CD4-positive, alpha-beta T cell treated with Interleukin-2 at 100 ng/mL for 4 hours (primary cell): ENCODE measurements at regions not wholly inside any gene's neighbourhood (a gene's known extent, or its start where the extent isn't known, plus 50 kb on each side); places are given as distances from the start of the nearest gene placed in this dataset.
"Not testable (repeated sequence)": the region's sequence is repeated elsewhere in the genome, so short reads cannot be mapped to it uniquely, and the experiment has no call there.

Source experiments
- DNase-seq: peaks from one replicate; pipeline ENCODE4 v3.0.0-alpha.2; 2020; ENCODE audit warnings: low spot score

DNA sequence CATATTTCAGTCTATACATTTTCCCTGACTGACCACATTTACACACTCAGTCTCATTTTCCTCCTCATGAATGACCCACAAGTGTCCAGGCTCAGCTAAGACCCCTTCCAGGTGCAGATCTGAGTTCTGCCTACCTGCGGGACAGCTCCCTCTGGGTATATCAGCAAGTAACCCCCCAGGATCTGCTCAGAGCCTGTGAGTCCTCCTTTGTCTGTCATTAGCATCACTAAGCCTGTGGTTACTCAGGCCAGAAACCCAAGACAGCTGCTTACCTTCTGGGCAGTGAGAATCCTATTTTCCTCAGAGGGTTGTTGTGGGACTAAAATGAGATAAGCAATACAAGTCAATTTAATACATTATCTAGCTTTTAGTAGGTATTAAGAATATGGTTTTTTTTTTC, 487.6 kb upstream of the BOD1L1 start:
- no peak for DNase-seq

DNA sequence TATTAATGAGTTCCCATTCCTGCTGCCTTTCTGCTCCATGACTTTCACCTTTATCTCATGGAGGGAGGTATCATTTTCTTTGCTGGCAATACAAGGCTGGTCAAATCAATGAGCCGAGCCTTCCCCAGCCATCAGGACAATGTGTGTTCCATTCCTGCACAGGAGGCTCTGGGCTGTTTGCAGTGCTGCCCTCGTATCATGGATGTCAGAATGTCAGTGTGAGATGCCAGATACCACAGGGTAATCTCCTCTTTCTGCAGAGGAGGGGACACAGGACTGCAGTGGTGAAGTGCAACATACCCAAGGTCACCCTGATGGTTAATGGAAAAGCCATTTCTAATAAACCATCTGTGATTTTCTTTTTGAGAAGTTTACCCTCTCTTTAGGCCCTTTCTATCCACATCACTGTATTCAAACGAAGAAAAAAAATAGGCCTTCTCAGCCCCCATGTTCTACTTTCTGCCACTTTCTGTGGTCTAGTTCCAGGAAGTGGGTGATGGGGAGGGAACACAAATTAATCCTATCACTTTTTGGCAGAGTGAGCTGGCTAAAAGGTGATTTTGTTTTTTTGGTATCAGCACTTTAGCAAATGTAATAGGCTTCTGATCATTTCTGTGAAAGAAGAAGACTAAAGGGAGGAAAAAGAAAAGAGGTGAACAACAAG, 490.2 kb upstream of the BOD1L1 start:
- no peak for DNase-seq

DNA sequence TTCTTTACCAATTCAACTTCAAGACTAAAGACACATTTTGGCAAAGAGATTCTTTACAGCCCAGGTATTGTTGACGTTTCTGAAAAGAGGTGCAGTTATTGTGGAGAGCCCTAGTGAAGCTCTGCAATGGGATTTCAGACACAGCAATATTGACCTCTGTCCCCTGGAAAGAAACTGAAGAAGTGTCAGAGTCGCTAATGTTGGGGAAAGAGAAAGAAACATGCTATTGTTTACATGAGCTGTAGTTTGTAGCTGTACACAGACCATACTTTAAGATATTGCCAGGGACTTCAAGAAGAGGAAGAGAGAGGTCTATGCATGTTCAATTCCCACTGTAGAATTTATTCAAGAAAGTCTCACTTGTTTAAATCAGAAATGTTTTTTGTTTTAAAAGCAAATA, 497.3 kb upstream of the BOD1L1 start:
- no peak for DNase-seq

DNA sequence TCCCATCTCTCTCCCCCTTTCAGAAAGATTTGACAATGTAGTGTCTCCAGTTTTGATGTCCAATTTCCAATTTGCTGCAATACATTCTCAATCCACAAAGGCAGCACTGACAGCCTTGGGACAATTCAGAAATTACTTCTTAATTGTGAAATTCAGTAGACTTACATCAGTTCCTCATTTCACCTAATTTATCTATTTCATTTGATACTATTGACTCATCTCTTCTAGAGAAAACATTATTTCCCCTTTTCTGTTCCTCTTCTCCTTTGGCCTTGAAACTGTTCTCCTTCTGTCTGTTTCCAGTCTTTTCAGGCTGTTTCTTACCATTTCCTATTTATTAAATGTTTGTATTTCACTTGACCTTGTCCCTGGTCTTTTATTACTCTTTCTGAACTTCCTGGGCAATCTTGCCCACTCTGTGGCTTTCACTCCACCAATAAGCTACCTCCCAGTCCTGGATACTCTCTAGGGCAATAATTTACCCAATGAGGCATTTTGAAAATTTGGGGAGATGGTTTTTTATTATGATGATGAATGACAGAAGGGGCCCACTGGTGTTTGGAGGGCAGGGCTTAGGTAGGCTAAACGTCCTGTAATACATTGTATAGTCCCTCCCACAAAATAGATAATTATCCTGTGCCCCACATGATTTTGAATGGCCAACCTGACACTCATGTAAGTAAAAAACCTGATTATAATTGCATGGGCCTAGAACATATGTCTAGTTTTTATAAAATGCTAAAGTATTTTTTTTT, 498.0 kb upstream of the BOD1L1 start:
- no peak for DNase-seq

DNA sequence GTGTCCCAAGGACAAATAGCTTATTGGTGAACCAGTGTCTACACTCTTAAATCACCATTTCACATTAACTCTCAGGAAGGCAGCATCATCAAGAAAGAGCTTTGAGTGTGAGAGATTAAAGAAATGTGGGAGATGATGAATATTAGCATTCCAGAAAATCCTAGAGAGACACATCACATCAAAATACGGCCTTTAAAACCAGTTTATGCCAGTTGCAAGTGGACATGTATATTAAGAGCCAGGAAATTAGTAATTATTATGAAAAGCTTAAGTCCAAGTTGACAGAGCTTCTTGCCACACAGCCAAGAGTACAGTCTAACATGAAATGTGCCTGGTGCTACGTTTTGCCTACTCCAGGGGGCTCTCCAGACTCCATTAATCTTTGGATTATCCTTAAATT, 503.0 kb upstream of the BOD1L1 start:
- DNase-seq = no peak

DNA sequence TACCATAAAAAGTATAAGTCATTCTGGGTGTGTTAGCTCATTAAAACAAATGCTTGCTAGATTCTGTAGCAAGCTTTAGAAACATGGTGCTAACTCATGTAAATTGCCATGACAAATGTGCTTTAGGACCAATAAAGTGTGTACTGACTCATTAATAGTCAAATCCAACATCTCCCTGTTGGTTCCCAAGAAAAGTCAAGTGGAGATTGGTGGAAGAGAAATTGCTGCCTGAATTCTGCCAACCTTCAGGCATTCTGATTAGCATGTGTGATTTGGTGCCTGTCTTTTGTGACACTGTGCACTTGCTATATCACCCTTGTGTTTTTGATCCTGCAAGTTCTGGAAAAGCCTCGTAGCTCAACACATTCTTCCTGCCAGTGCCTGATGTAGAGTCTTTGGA, 503.8 kb upstream of the BOD1L1 start:
- DNase-seq = no peak

DNA sequence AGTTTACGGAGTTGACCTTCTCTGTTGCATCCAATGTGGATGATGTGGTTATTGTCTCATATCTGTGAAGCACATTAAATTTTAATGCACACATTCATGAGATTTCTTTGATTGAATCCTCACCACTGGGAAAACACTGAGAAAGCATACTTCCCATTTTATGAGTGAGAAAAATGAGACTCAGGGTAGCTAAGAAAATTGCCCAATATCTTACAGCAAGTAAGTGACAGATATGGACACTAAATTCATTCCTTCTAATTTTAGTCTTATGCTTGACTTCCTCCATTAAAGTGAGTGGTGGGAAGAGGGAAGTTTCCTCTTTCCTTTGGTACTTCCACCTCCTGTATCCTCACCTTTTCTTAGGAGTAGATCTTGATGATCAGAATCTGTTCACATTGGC, 504.8 kb upstream of the BOD1L1 start:
- DNase-seq = no peak

DNA sequence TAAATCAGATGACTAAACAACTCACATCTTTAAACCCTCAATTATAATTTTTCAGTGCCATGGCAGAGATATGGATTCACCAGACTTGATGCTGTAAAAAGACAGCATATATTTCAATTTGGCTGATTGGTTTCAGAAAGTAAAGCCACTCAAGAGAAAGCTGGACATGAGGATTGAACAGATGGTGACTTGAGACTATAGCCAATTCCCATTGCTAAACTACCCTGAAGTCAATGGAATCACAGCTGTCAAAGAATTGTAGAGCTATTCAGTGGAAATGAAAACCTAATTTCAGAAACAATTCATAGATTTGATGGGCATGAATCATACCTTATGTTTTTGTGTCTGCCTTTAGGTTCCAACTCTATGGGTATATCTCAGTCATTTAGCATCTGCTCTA, 510.6 kb upstream of the BOD1L1 start:
- DNase-seq = no peak

DNA sequence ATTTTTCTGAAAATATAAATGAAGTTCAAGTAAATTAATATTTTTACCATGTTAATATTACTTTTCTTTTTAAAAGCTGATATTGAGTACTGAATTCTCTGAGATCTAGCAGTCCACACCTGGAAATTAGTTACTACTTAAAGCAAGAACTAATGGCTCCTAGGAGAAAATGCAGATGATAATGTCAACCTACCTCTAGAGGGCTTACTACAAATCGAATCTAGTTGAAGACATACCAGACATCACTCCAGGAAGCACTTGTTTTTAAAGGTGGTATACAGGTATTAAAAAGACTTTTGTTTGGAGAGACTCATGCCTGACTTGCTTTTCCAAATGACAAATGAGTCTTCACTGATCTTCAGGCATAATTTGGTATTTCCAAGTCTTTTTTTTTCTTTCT, 516.4 kb upstream of the BOD1L1 start:
- DNase-seq = no peak

DNA sequence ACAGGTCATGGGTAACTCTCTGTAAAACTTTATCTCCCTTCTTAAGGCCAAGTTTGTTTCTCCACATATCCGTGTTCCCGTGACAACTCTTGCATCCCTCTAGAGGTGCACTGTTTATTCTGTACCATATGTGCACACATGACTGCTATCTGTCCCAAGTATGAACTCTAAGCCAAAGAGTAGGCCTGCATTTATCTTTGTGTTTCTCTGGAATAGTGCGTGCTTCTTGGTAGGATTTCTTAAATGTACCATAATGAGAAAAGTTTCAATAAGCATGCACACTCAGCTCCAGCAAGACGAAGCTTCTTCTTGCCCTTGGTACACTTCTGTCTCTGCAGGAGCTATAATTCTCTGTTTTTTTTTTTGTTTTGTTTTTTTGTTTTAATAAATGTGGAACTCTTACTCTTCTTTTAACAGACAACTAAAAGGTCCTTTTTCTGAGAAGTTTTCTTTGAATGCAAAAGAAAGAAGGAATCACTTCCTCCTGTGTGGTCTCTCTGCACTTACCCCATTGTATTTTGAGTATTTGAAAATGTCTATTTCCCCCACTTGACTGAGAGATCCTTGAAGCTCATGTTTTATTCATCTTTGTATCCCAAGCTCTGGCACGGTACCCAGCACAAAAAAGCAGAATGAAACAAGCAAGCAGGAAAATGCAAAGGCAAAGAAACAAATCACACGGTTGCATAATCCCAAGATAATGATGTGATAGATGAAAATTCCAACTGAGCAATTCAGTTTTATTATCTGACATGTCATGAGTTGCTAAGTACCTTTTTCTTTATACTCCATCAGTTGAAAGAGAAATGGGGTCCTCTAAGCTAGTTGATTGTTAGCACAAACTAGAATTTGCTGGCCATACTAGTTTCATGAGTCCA, 521.9 kb upstream of the BOD1L1 start:
- no peak for DNase-seq

DNA sequence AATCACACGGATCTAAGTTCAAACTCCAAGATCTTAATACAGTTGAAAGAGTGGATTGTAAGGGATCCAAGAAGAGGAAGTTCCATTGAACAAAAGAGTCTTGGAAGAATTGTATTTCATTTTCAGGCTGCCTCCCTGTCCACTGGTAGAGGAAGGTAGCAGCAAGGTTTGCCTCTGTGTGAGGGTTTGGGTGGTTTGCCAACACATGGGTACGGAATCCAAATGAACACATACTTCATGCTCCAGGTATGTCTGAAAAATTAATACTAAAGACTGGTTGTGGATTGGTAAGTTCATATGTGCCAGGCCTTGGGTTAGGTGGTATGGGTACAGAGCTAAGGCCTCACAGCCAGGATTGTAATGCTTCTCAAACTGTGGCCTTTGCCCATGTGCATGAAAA, 523.6 kb upstream of the BOD1L1 start:
- no peak for DNase-seq

DNA sequence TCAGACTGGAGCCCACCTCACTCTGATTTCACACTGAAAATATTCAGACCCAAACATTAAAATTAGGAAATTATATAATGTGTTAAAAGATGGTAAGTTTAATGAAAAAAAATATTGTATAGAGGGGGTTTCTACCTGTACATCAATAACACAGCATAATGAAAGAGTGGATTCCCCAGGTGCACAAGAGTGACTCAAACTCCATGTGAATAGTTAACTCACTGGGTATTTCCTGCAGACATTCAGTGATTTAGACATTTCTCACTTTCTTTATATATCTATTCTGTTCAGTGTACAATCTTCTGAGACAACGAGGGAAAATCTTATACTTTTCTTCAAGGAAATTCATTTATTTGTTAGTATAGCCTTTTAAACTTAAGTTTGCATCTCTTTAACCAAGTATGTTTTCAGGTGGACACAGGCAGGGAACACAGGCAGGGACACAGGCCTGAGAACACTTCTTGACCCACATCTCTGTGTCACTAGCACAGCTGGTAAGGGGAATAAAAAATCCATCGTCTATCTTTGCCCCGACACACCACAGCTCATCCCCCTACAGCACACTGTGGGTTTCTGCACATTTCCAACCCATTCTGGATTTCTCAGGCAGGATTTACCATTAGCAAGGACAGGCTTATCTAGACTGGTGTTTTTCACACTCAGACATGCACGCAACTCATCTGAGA, 525.5 kb upstream of the BOD1L1 start:
- DNase-seq = no peak

DNA sequence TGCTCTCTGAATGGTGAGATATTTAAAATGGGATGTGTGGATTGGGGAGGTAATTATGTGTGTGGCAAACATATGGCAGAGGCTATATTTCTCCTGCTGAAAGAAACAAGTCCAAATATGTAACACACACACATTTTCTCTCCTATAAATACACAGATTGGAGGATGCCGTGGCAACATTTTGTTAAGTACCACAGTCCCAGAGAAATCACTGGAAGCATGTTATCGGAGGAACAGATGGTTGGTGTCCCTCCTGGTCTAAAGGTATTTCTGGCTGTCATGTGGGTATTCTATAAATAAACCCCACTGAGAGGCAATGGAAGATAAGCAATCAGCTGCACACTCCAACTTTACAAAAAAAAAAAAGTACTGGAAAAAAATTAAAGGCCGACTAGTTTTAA, 528.3 kb upstream of the BOD1L1 start:
- no peak for DNase-seq

DNA sequence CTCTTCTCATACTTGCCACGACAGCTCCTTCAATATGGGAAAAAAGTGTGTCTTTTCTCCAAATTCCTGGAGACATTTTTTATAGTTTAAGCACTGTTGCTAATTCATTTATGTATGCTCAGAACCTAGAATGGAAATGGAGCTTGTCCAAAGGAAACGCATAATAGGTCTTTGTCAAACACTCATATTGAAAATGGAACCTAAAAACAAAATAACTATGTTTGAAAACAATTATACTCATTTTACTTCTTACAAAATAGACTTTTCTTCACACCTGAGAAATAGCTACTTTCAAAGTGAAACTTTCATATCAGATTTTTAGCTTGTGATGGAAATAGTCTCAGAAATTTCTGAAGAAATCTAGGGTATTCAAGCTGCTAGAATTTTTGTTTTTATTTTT, 529.7 kb upstream of the BOD1L1 start:
- DNase-seq = no peak

DNA sequence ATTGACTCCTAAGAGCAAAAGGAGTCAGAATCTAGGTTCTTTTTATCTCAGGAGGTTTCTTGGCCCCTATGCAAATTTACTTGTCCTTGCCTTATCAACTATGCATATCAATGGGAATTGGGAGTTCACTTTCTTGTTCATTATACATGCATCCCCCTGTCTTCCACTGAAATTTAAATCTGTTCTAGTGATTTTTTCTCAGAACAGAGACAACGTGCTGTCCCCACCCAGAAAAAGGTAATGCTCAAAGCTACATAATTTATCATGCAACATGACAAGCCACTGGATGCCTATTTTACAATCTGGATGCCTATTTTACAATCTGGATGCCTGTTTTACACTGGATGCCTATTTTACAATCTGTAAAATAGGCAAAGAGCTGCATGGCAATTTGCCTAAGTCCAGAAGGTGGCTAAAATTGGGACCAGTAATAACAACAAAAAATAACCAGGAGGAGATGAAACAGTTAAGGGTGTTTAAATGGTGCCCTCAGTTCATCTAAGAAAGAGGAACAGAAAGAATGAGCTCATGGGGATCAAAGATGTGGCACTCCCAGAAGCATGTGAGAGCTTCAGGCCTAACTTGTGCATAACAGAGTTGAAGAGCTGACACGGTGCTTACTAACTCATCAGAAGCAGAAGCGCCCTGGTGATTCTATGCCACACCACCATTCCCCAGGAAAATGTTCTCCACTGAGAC, 537.8 kb upstream of the BOD1L1 start:
- peak; percentile 2 for DNase-seq

DNA sequence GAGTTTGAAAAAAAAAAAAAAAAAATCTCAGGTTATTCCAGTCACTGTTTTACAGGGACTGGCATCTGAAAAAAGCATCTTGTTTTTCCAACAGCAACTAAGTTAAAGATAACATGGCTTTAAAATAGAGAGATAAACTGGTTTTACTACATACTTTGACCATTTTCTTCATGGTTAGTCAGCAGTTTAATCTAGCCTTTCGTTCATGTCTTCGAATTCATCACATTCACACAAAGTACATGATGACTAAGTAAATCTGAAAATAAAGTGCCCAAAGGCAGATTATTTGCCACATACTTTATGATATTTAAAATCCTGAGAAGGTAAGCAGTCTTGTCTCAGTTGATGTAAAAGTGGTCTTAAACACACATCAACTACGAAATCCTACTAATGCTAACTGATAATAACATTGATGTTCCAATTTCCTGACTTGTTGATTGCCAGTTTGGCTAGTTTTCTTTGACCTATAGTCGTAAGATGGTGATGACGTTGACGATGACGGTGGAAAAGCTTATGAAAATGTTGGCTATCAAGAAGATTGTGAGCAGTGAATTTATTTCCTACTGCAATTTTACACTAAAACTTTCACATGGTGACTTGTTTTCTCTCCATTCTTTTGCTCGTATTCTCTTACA, 540.5 kb upstream of the BOD1L1 start:
- no peak for DNase-seq

DNA sequence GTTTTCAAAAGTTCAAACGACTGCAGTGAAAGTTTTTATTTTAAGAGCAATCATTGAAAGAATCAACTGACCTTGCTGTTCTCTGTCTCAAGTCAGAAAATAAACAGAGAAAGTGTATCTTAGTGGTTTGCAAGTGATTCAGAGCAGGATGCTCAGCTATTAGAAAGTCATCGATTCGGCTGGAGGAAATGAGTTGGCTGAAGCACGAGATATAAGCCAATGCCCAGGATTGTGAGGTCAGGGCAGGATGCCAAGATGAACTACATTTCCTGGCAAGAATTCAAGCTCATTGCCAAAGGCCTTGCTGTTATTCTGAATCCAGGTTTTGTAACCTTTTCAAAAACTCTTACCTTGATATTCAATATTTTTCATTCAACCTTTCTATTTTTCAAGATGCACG, 541.4 kb upstream of the BOD1L1 start:
- DNase-seq = no peak

DNA sequence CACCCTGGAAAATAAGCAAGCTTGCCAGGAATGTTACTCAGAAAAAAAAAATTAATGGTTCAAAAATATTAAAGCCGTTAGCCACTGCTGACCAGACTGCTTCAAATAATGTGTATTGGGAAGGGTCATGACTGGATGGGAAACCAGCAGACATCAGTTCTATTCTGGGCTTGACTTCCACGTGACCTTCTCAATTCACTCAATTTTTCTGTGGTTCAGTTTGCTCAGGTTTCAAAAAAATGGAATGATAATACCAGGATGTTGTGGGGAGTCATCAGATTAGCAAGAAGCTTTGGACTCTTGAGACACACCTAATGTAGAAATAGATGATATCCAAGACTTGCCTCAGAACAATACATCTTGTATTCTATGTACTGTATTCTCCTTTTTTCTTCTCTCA, 541.9 kb upstream of the BOD1L1 start:
- DNase-seq = no peak

DNA sequence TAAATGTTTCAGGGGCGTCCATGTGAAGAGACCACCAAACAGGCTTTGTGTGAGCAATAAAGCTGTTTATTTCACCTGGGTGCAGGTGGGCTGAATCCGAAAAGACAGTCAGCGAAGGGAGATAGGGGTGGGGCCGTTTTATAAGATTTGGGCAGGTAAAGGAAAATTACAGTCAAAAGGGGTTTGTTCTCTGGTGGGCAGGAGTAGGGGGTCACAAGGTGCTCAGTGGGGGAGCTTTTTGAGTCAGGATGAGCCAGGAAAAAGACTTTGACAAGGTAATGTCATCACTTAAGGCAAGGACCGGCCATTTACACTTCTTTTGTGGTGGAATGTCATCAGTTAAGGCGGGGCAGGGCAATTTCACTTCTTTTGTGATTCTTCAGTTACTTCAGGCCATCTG, 542.4 kb upstream of the BOD1L1 start:
- not testable (repeated sequence) for DNase-seq

DNA sequence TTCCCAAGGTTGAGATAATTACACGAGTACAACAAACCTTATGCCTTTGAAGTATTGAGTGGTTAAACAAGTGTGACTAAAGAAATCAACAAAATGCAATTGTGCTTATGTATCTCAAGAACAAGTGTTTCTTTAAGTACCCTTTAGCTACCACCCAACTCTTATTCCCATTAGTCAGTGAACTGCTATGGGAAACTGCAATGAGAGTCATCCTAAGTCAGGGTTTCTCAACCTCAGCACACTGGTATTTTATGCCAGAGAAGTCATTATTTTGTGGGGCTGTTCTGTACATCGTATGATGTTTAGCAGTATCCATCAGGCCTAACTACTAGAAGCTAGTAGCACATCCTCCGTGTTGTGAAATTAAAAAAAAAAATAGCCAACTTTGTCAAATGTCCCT, 549.1 kb upstream of the BOD1L1 start:
- no peak for DNase-seq

DNA sequence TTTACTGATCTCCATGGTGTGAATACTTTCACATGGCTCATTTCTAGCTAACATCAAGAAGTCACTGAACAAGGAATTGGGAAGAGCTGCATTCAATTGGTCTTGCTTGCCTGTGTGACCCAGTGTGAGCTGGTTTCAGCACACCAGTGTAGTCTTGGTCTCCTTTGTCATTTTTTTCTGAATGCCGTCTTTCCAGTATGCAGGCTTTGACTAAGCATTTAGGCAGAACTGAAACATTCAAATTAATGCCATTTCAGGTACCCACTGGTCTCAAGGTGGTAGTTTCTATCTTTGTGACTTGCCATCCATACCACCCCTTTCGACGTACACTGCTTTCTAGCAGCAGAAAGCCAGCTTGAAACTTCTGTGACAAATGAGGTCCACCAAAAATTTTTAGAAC, 550.5 kb upstream of the BOD1L1 start:
- DNase-seq = no peak
